SK-N-SH treated with all-trans-retinoic acid at 6 μM for 48 hours (cell line): ENCODE measurements at regions not wholly inside any gene's neighbourhood (a gene's known extent, or its start where the extent isn't known, plus 50 kb on each side); places are given as distances from the start of the nearest gene placed in this dataset.

ENCODE experiments used
- BACH2 ChIP-seq: fragments of 250-450 bp; sonication (Bioruptor Pico); IDR thresholded peaks from 2 replicates; pipeline ENCODE4 v1.9.0; 2021; ENCODE audit warnings: mild to moderate bottlenecking, borderline replicate concordance
- CSRNP3 ChIP-seq: fragments of 250-450 bp; sonication (Bioruptor Pico); IDR thresholded peaks from 2 replicates; pipeline ENCODE4 v1.5.1; 2021; ENCODE audit warnings: mild to moderate bottlenecking, moderate library complexity
- ESRRG ChIP-seq: fragments of 250-450 bp; sonication (Bioruptor Pico); IDR thresholded peaks from 2 replicates; pipeline ENCODE4 v1.6.1; 2021; ENCODE audit warnings: mild to moderate bottlenecking
- GLIS3 ChIP-seq: fragments of 250-450 bp; sonication (Bioruptor Pico); IDR thresholded peaks from 2 replicates; pipeline ENCODE4 v1.5.0; 2020; ENCODE audit warnings: mild to moderate bottlenecking, moderate library complexity
- ISL1 ChIP-seq: fragments of 250-450 bp; sonication (Bioruptor Pico); IDR thresholded peaks from 2 replicates; pipeline ENCODE4 v2.1.2; 2022; ENCODE audit warnings: mild to moderate bottlenecking, moderate library complexity
- PATZ1 ChIP-seq: fragments of 250-450 bp; sonication (Bioruptor Pico); IDR thresholded peaks from 2 replicates; pipeline ENCODE4 v1.8.0; 2020; ENCODE audit warnings: mild to moderate bottlenecking, moderate library complexity, borderline replicate concordance
- PPARA ChIP-seq: fragments of 250-450 bp; sonication (Bioruptor Pico); IDR thresholded peaks from 2 replicates; pipeline ENCODE4 v1.5.0; 2020; ENCODE audit warnings: mild to moderate bottlenecking, borderline replicate concordance
- RARB ChIP-seq: fragments of 250-450 bp; sonication (Bioruptor Pico); IDR thresholded peaks from 2 replicates; pipeline ENCODE4 v1.8.0; 2021; ENCODE audit warnings: mild to moderate bottlenecking, moderate library complexity
- TOX ChIP-seq: fragments of 250-450 bp; sonication (Bioruptor Pico); IDR thresholded peaks from 2 replicates; pipeline ENCODE4 v1.8.0; 2021; ENCODE audit warnings: mild to moderate bottlenecking, moderate library complexity, borderline replicate concordance
- ZC3H10 ChIP-seq: fragments of 250-450 bp; sonication (Bioruptor Pico); IDR thresholded peaks from 2 replicates; pipeline ENCODE4 v1.5.1; 2021; ENCODE audit warnings: mild to moderate bottlenecking, moderate library complexity
- ZFP3 ChIP-seq: fragments of 250-450 bp; sonication (Bioruptor Pico); IDR thresholded peaks from 2 replicates; pipeline ENCODE4 v1.5.0; 2020; ENCODE audit warnings: mild to moderate bottlenecking, moderate library complexity
- ZNF565 ChIP-seq: fragments of 450-650 bp; formaldehyde crosslinking; conservative IDR thresholded peaks from 2 replicates; pipeline ENCODE4 v1.5.0; 2020; ENCODE audit warnings: low read depth, mild to moderate bottlenecking, moderate library complexity
- ZNF70 ChIP-seq: fragments of 450-650 bp; formaldehyde crosslinking; IDR thresholded peaks from 2 replicates; pipeline ENCODE4 v1.5.0; 2020; ENCODE audit warnings: mild to moderate bottlenecking, moderate library complexity

- TF ChIP-seq CSRNP3 (CRISPR knock-in tag) (no peak), GLIS3 (CRISPR knock-in tag) (no peak), ESRRG (CRISPR knock-in tag) (no peak), PATZ1 (CRISPR knock-in tag) (no peak), ZNF70 (CRISPR knock-in tag) (no peak), ZC3H10 (CRISPR knock-in tag) (no peak), TOX (CRISPR knock-in tag) (no peak), RARB (CRISPR knock-in tag) (no peak), ZNF565 (no peak), ZFP3 (CRISPR knock-in tag) (no peak), BACH2 (no peak), ISL1 (CRISPR knock-in tag) (no peak), PPARA (CRISPR knock-in tag) (no peak)
Observed at GRCh38 chr10:4169448-4169847, 384.4 kb upstream of the KLF6 start.
